ENCODE measurements at regions not wholly inside any gene's neighbourhood (a gene's known extent, or its start where the extent isn't known, plus 50 kb on each side); places are given as distances from the start of the nearest gene placed in this dataset.
A peak's percentile ranks its signal among the peaks of the same experiment; 100 is the strongest.

DNA sequence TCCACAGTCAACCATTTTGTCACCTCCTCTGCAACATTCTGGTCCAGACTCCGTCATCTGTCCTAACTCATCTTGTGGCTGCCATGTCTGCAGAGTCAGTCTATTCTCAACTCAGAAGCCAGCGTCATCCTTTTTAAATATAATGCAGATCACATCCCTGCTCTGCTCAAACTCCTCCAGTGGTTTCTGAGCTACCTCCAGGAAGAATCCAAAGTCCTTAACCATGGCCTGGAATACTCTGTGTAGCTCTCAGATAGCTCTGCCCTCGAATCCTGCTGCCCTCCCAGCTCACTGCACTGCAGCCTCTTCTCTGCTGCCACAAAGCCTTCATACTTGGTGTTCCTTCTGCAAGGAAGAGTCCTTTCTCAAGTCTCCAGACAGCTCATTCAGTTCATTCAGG, 190.8 kb downstream of the FOXO1 start:
- ChIA-PET CTCF (interaction anchor here (1.1 kb wide), 1 partner anchor 12 kb away, joined by 3 read pairs; no protein-coding TSS in a partner anchor), POLR2A (interaction anchor here (0.7 kb wide), 1 partner anchor 11 kb away, joined by 4 read pairs; no protein-coding TSS in a partner anchor)
- TF ChIP-seq, protein P1, sequence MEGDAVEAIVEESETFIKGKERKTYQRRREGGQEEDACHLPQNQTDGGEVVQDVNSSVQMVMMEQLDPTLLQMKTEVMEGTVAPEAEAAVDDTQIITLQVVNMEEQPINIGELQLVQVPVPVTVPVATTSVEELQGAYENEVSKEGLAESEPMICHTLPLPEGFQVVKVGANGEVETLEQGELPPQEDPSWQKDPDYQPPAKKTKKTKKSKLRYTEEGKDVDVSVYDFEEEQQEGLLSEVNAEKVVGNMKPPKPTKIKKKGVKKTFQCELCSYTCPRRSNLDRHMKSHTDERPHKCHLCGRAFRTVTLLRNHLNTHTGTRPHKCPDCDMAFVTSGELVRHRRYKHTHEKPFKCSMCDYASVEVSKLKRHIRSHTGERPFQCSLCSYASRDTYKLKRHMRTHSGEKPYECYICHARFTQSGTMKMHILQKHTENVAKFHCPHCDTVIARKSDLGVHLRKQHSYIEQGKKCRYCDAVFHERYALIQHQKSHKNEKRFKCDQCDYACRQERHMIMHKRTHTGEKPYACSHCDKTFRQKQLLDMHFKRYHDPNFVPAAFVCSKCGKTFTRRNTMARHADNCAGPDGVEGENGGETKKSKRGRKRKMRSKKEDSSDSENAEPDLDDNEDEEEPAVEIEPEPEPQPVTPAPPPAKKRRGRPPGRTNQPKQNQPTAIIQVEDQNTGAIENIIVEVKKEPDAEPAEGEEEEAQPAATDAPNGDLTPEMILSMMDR (IDR thresholded peaks at IDR 0.05; ENCODE audit: insufficient read depth, low read length, missing control alignments): no peak
- no peak overlapping the region for H3K4me3 ChIP-seq (ENCODE audit: low read depth, low read length)
- DNase-seq (ENCODE audit: low read depth, low spot score): no peak

- POLR2A ChIA-PET: interaction anchor here (0.7 kb wide), 1 partner anchor 12 kb away, joined by 4 read pairs; no protein-coding TSS in a partner anchor
- DNase-seq (ENCODE audit: low read depth, low spot score): peak; percentile 29
- no peak overlapping the region for H3K4me3 ChIP-seq (ENCODE audit: low read depth, low read length)
- TF ChIP-seq, protein P1 (IDR thresholded peaks at IDR 0.05; ENCODE audit: insufficient read depth, low read length, missing control alignments): no peak
- CTCF ChIA-PET: interaction anchor here (1.1 kb wide), 1 partner anchor 12 kb away, joined by 3 read pairs; no protein-coding TSS in a partner anchor
Observed at GRCh38 chr13:40476175-40476958, 190.1 kb downstream of the FOXO1 start.

- no peak overlapping the region for H3K4me3 ChIP-seq (ENCODE audit: low read depth, low read length)
- DNase-seq (ENCODE audit: low read depth, low spot score): no peak
- TF ChIP-seq, protein P1 (IDR thresholded peaks at IDR 0.05; ENCODE audit: insufficient read depth, low read length, missing control alignments): no peak
- ChIA-PET POLR2A (no interaction called here), CTCF (no interaction called here)
Observed at GRCh38 chr13:40477623-40478608, 188.5 kb downstream of the FOXO1 start.

GRCh38 chr13:40478775-40479174, 187.7 kb downstream of the FOXO1 start:
- POLR2A ChIA-PET: no interaction called here

DNA sequence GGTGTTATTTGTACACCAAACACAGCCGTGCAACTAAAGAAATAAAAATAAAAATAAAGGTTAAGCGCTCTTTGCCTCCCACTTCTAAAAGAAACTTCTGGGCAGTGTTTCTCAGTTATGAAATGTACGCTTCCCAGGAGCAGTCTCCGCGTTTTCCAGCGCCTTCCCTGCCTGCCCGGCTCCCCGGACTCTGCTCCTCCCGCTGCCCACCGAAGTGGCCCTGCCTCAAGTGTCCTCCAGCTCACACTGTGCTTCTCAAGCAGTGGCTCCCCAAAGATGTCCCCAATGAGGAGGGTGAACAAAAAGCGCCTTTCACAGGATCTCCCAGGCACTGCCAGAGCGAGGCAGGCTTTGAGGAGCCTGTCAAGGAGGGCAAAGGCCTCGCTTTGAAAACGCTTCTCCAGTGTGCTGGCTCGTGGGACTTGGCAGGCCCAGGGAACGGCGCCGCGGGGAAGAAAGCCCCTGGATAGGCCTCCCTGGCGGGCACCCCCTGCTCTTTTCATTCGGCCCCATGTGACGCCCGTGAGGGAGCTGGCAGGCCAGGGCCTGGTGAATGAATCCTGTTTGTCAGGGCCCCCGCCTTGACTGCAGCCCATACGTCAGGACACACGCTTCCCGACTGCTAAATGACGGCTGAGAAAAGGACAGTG, 187.1 kb downstream of the FOXO1 start:
- ChIA-PET POLR2A (no interaction called here), CTCF (no interaction called here)

More at GRCh38 chr13:40478775-40479174, 187.7 kb downstream of the FOXO1 start:
- H3K4me3 ChIP-seq (ENCODE audit: low read depth, low read length): no peak overlapping the region
- no peak for DNase-seq (ENCODE audit: low read depth, low spot score)
- CTCF ChIA-PET: no interaction called here
- TF ChIP-seq, protein P1 (IDR thresholded peaks at IDR 0.05; ENCODE audit: insufficient read depth, low read length, missing control alignments): no peak

More for the DNA sequence above, 187.1 kb downstream of the FOXO1 start:
- TF ChIP-seq, protein P1 (IDR thresholded peaks at IDR 0.05; ENCODE audit: insufficient read depth, low read length, missing control alignments): no peak
- H3K4me3 ChIP-seq (ENCODE audit: low read depth, low read length): no peak overlapping the region
- DNase-seq (ENCODE audit: low read depth, low spot score): no peak
